MM.1S (cell line): ENCODE measurements at regions not wholly inside any gene's neighbourhood (a gene's known extent, or its start where the extent isn't known, plus 50 kb on each side); places are given as distances from the start of the nearest gene placed in this dataset.

Source experiments
- EZH2 ChIP-seq: fragments of 300-600 bp; sonication (generic); optimal IDR thresholded peaks from 2 replicates; pipeline ENCODE3; 2017; ENCODE audit warnings: low read depth, mild to moderate bottlenecking, antibody characterized with exemption, low read length, mixed read lengths
- EZH2phosphoT487 ChIP-seq: fragments of 300-600 bp; sonication (generic); IDR thresholded peaks from 2 replicates; pipeline ENCODE4 v1.6.1; 2018; ENCODE audit warnings: antibody characterized with exemption, low read length
- TF ChIP-seq, protein P1 (sequence below): fragments of 300-600 bp; sonication (generic); IDR thresholded peaks from 2 replicates; pipeline ENCODE4 v1.5.1; 2016; ENCODE audit warnings: antibody characterized with exemption, low read length, mixed read lengths

DNA sequence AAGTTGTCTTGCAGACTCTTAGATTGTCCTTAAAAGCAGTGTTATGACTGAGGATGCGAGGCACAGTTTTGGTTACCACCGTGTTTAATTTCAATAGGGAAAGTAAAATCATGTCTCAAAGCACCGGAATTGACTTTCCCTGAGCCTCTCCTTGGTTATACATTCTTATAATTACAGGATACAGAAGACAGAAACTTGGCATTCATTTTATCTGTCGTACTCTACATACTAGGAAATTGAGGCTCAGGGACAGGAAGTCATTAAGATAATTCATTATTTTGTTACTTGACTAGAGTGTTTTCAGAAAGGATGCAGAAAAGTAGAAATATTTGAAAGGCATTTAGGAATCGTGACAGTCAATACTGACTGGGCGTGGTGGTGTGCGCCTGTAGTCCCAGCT lies 54.0 kb upstream of the SPATA31D4 start:
- TF ChIP-seq, protein P1, sequence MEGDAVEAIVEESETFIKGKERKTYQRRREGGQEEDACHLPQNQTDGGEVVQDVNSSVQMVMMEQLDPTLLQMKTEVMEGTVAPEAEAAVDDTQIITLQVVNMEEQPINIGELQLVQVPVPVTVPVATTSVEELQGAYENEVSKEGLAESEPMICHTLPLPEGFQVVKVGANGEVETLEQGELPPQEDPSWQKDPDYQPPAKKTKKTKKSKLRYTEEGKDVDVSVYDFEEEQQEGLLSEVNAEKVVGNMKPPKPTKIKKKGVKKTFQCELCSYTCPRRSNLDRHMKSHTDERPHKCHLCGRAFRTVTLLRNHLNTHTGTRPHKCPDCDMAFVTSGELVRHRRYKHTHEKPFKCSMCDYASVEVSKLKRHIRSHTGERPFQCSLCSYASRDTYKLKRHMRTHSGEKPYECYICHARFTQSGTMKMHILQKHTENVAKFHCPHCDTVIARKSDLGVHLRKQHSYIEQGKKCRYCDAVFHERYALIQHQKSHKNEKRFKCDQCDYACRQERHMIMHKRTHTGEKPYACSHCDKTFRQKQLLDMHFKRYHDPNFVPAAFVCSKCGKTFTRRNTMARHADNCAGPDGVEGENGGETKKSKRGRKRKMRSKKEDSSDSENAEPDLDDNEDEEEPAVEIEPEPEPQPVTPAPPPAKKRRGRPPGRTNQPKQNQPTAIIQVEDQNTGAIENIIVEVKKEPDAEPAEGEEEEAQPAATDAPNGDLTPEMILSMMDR: no peak
- TF ChIP-seq EZH2 (no peak), EZH2phosphoT487 (no peak)
